ENCODE measurements at regions not wholly inside any gene's neighbourhood (a gene's known extent, or its start where the extent isn't known, plus 50 kb on each side); places are given as distances from the start of the nearest gene placed in this dataset.

- Histone ChIP-seq H3K4me1 (ENCODE audit: control insufficient read depth, insufficient read depth, low read length) (no peaks in the 10 kb centered on the region), H3K27ac (ENCODE audit: extremely low read depth, low read depth, low read length) (no peak overlapping the region), H3K4me3 (ENCODE audit: low read depth, low read length) (no peak overlapping the region), H3K9me3 (ENCODE audit: control insufficient read depth, insufficient read depth, low read depth, low read length) (no peaks in the 10 kb centered on the region), H3K36me3 (ENCODE audit: control insufficient read depth in 2 of 2, insufficient read depth in 1 of 2, low read length in 2 of 2) (no peaks in the 10 kb centered on the region)
- CTCF ChIA-PET = no interaction called here
- POLR2A ChIA-PET = no interaction called here
- no peak for TF ChIP-seq ZNF626 (tag by site-specific recombination; IDR thresholded peaks at IDR 0.05)
- TF ChIP-seq ZNF76 (tag by site-specific recombination; IDR thresholded peaks at IDR 0.05; ENCODE audit: borderline replicate concordance, low read depth) = no peak
- no peak for TF ChIP-seq ZNF843 (tag by site-specific recombination; IDR thresholded peaks at IDR 0.05)
- no peak for TF ChIP-seq WT1 (tag by site-specific recombination; IDR thresholded peaks at IDR 0.05)
- TF ChIP-seq ZNF132 (tag by site-specific recombination; IDR thresholded peaks at IDR 0.05; ENCODE audit: borderline replicate concordance) = no peak
- no peak for TF ChIP-seq ZNF24 (tag by site-specific recombination; IDR thresholded peaks at IDR 0.05)
- TF ChIP-seq SALL2 (tag by site-specific recombination; IDR thresholded peaks at IDR 0.05; ENCODE audit: borderline replicate concordance) = no peak
- TF ChIP-seq CTCF (tag by site-specific recombination; IDR thresholded peaks at IDR 0.05) = no peak
- no peak for TF ChIP-seq ZNF837 (tag by site-specific recombination; IDR thresholded peaks at IDR 0.05)
Observed at GRCh38 chr18:5649439-5649838, 105.6 kb upstream of the EPB41L3 start.

- Histone ChIP-seq H3K4me1 (ENCODE audit: control insufficient read depth, insufficient read depth, low read length) (no peaks in the 10 kb centered on the region), H3K27ac (ENCODE audit: extremely low read depth, low read depth, low read length) (no peak overlapping the region), H3K9me3 (ENCODE audit: control insufficient read depth, insufficient read depth, low read depth, low read length) (no peaks in the 10 kb centered on the region), H3K4me3 (ENCODE audit: low read depth, low read length) (no peak overlapping the region), H3K36me3 (ENCODE audit: control insufficient read depth in 2 of 2, insufficient read depth in 1 of 2, low read length in 2 of 2) (no peaks in the 10 kb centered on the region)
- POLR2A ChIA-PET = no interaction called here
- CTCF ChIA-PET = no interaction called here
- TF ChIP-seq PRDM1 (tag by site-specific recombination; IDR thresholded peaks at IDR 0.05) (peak; percentile 26; the same call in 1 of the 2 replicates), PRDM6 (tag by site-specific recombination; IDR thresholded peaks at IDR 0.05) (no peak), SCRT1 (tag by site-specific recombination; IDR thresholded peaks at IDR 0.05; ENCODE audit: borderline replicate concordance) (no peak), ZNF37A (tag by site-specific recombination; IDR thresholded peaks at IDR 0.05) (no peak)
Observed at GRCh38 chr18:5646739-5647138, 102.9 kb upstream of the EPB41L3 start.

GRCh38 chr18:5643288-5643687 lies 99.5 kb upstream of the EPB41L3 start:
- Histone ChIP-seq H3K36me3 (ENCODE audit: control insufficient read depth in 2 of 2, insufficient read depth in 1 of 2, low read length in 2 of 2) (no peaks in the 10 kb centered on the region), H3K9me3 (ENCODE audit: control insufficient read depth, insufficient read depth, low read depth, low read length) (no peaks in the 10 kb centered on the region), H3K4me3 (ENCODE audit: low read depth, low read length) (no peak overlapping the region), H3K4me1 (ENCODE audit: control insufficient read depth, insufficient read depth, low read length) (no peaks in the 10 kb centered on the region), H3K27ac (ENCODE audit: extremely low read depth, low read depth, low read length) (no peak overlapping the region)
- ChIA-PET POLR2A (interaction anchor here (0.7 kb wide), 1 partner anchor 347 kb away, joined by 3 read pairs; no protein-coding TSS in a partner anchor), CTCF (interaction anchor here (0.6 to 1.3 kb wide), 4 partner anchors 61 to 1121 kb away, joined by 3 to 5 read pairs (median 3); no protein-coding TSS in a partner anchor)
- TF ChIP-seq KLF17 (tag by site-specific recombination; IDR thresholded peaks at IDR 0.05) (no peak), ZNF280D (tag by site-specific recombination; IDR thresholded peaks at IDR 0.05) (no peak), ZBTB48 (tag by site-specific recombination; IDR thresholded peaks at IDR 0.05) (no peak), ZNF423 (tag by site-specific recombination; IDR thresholded peaks at IDR 0.05) (no peak), ZSCAN18 (tag by site-specific recombination; IDR thresholded peaks at IDR 0.05) (no peak), ZNF670 (tag by site-specific recombination; IDR thresholded peaks at IDR 0.05; ENCODE audit: low read depth) (no peak)
